Superior temporal gyrus (tissue), 1 donor: ENCODE measurements at regions not wholly inside any gene's neighbourhood (a gene's known extent, or its start where the extent isn't known, plus 50 kb on each side); places are given as distances from the start of the nearest gene placed in this dataset.

ENCODE experiments used
- DNase-seq: peaks from one replicate; pipeline ENCODE4 v3.0.0-alpha.2; 2016; ENCODE audit errors: extremely low spot score

GRCh38 chr4:108365551-108365950 lies 196.8 kb upstream of the LEF1 start:
- DNase-seq, result no peak

- no peak for DNase-seq
Observed at GRCh38 chr4:108361886-108362285, 193.2 kb upstream of the LEF1 start.

GRCh38 chr4:108361446-108361820 lies 192.7 kb upstream of the LEF1 start:
- no peak for DNase-seq

- DNase-seq, result no peak
Observed at GRCh38 chr4:108360754-108361445, 192.2 kb upstream of the LEF1 start.

GRCh38 chr4:108359986-108360681 lies 191.4 kb upstream of the LEF1 start:
- DNase-seq, result no peak

- no peak for DNase-seq
Observed at GRCh38 chr4:108359130-108359985, 190.6 kb upstream of the LEF1 start.

- DNase-seq, result no peak
Observed at GRCh38 chr4:108355902-108356535, 187.3 kb upstream of the LEF1 start.

- no peak for DNase-seq
Observed at GRCh38 chr4:108355186-108355901, 186.6 kb upstream of the LEF1 start.

GRCh38 chr4:108352664-108353308 lies 184.1 kb upstream of the LEF1 start:
- DNase-seq, result no peak

GRCh38 chr4:108351791-108352190 lies 183.1 kb upstream of the LEF1 start:
- DNase-seq, result no peak

GRCh38 chr4:108350332-108350731 lies 181.6 kb upstream of the LEF1 start:
- no peak for DNase-seq

- no peak for DNase-seq
Observed at GRCh38 chr4:108346818-108347210, 178.1 kb upstream of the LEF1 start.

GRCh38 chr4:108345862-108346817 lies 177.4 kb upstream of the LEF1 start:
- DNase-seq, result no peak

GRCh38 chr4:108342325-108342970 lies 173.7 kb upstream of the LEF1 start:
- DNase-seq, result no peak

- DNase-seq, result no peak
Observed at GRCh38 chr4:108337923-108338322, 169.2 kb upstream of the LEF1 start.

GRCh38 chr4:108336076-108336475 lies 167.3 kb upstream of the LEF1 start:
- no peak for DNase-seq

- DNase-seq, result no peak
Observed at GRCh38 chr4:108335081-108335480, 166.3 kb upstream of the LEF1 start.

- no peak for DNase-seq
Observed at GRCh38 chr4:108334031-108334430, 165.3 kb upstream of the LEF1 start.

- no peak for DNase-seq
Observed at GRCh38 chr4:108333353-108333942, 164.7 kb upstream of the LEF1 start.
